ENCODE measurements at regions not wholly inside any gene's neighbourhood (a gene's known extent, or its start where the extent isn't known, plus 50 kb on each side); places are given as distances from the start of the nearest gene placed in this dataset.

DNA sequence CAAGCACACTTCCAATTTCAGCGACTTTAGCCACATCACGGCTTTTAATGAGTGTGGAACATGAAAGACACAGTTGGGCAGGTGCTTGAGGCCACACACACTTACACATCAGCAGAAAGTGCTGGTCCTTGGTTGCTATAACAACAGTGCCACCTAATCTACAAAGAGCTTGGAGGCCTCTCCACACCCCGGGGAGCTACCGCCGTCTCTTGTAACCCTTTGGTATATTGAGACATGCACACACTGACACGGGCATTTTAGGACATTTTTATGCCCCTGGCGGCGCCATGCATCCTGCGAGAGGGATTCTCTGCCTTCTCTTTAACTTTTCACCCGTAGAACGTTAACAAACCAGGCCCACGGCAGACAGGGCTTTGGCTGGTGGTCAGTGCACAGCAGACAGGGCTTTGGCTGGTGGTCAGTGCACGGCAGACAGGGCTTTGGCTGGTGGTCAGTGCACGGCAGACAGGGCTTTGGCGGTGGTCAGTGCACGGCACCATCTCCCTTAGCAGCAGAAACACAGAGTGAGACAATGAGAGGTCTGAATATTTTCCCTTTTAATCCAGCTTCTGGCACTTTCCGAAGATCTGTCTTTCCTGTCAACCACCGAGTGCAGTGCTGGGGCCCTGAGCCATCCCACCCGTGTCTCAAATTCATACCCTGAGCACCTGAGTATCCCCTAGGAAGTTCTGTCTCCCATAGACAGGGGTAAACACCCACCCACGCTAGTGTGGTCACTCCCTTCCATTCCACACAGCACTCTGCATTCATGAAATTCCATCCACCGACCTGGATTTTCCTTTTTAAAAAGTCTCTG lies 116.6 kb upstream of the RPS6KA2 start:
- TF ChIP-seq POLR2AphosphoS5 (IDR thresholded peaks at IDR 0.05; ENCODE audit: borderline replicate concordance, low read depth, low read length) (no peak), EZH2 (IDR thresholded peaks at IDR 0.05) (no peak)
